GM23248 (cell line): ENCODE measurements at regions not wholly inside any gene's neighbourhood (a gene's known extent, or its start where the extent isn't known, plus 50 kb on each side); places are given as distances from the start of the nearest gene placed in this dataset.

ENCODE experiments used
- EZH2 ChIP-seq: fragments of 200-600 bp; sonication (generic); IDR thresholded peaks from 2 replicates; pipeline ENCODE4 v1.6.1; 2018; ENCODE audit warnings: antibody characterized with exemption, mild to moderate bottlenecking; ENCODE audit not compliant: insufficient read depth, poor library complexity, severe bottlenecking
- EZH2phosphoT487 ChIP-seq: fragments of 200-600 bp; sonication (generic); IDR thresholded peaks from 2 replicates; pipeline ENCODE4 v1.6.1; 2018; ENCODE audit warnings: antibody characterized with exemption, moderate library complexity, mild to moderate bottlenecking, low read depth; ENCODE audit not compliant: insufficient read depth

GRCh38 chr13:79612604-79613003, 131.6 kb downstream of the NDFIP2 start:
- TF ChIP-seq EZH2phosphoT487 = no peak
- no peak for TF ChIP-seq EZH2
